WTC11 (cell line): ENCODE measurements at regions not wholly inside any gene's neighbourhood (a gene's known extent, or its start where the extent isn't known, plus 50 kb on each side); places are given as distances from the start of the nearest gene placed in this dataset.

Experiments
- AFF4 ChIP-seq: sonication (generic); formaldehyde crosslinking; IDR thresholded peaks from 2 replicates; pipeline ENCODE4 v1.8.1; 2023; ENCODE audit warnings: mild to moderate bottlenecking, missing genetic modification reagents, borderline replicate concordance
- JAZF1 ChIP-seq: fragments of 250-450 bp; sonication (Bioruptor Pico); IDR thresholded peaks from 2 replicates; pipeline ENCODE4 v1.9.0; 2021; ENCODE audit warnings: moderate library complexity, mild to moderate bottlenecking, inconsistent platforms
- RELA ChIP-seq: sonication (generic); formaldehyde crosslinking; IDR thresholded peaks from 2 replicates; pipeline ENCODE4 v1.8.1; 2022; ENCODE audit warnings: missing genetic modification reagents, mild to moderate bottlenecking, borderline replicate concordance
- ZNF263 ChIP-seq: sonication (generic); formaldehyde crosslinking; IDR thresholded peaks from 2 replicates; pipeline ENCODE4 v1.8.1; 2022; ENCODE audit warnings: low read depth, mild to moderate bottlenecking, moderate library complexity, missing genetic modification reagents

DNA sequence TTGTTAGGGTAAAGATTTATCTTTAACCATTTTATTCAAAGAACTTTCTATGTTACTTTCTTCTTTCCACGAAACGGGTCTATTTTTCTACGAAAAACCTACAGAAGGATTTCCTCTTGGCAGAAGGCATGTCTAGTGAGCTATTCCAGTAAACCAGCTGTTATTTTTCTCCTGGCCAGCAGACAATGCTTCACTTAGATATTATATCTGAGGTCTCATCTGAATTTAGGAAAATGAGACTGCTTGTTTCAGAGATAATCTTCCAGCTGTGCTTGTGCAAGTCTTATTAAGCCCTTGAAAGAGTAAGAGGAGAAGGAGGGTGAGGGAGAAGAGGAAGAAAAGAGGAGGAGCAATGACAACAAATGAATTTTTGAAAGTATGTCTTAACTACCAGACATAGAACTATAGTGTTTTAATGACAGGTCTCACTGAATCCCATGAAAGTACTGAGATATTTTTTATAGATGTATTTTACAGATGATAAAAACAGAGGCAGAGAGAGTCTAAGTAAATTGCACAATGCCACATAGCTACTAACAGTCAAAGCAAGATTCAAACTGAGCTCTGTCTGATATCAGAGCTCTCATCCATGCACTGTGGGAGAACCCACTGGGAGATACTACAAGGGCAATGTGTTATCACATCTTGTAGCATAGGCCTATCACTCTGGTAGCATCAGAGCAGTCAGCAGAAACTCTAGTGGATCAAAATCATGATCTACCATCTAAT lies 54.6 kb upstream of the SAMSN1 start:
- TF ChIP-seq AFF4 (CRISPR knock-in tag) (no peak), JAZF1 (CRISPR knock-in tag) (no peak), RELA (CRISPR knock-in tag) (no peak), ZNF263 (CRISPR knock-in tag) (no peak)
